Stimulated activated CD4-positive, alpha-beta T cell treated with anti-CD3 and anti-CD28 coated beads, Interleukin-1b, Interleukin-23, amount 100 ng/mL, for 4 hours (primary cell): ENCODE measurements at regions not wholly inside any gene's neighbourhood (a gene's known extent, or its start where the extent isn't known, plus 50 kb on each side); places are given as distances from the start of the nearest gene placed in this dataset.

Experiments used
- DNase-seq, 2 donors: peaks; one replicate each; pipeline ENCODE4 v3.0.0-alpha.2; 2020; ENCODE audit warnings: low read depth in 2 of 2

GRCh38 chrX:20477219-20477618 lies 210.5 kb upstream of the RPS6KA3 start:
- no peak for DNase-seq

GRCh38 chrX:20472620-20473258 lies 206.0 kb upstream of the RPS6KA3 start:
- no peak for DNase-seq

- DNase-seq, result no peak
These were observed 205.4 kb upstream of the RPS6KA3 start for GRCh38 chrX:20472148-20472547.

GRCh38 chrX:20471483-20471882 lies 204.8 kb upstream of the RPS6KA3 start:
- DNase-seq, result no peak

- no peak for DNase-seq
These were observed 196.8 kb upstream of the RPS6KA3 start for GRCh38 chrX:20463296-20464075.

- DNase-seq, result no peak
These were observed 194.9 kb upstream of the RPS6KA3 start for GRCh38 chrX:20461576-20461975.

- DNase-seq, result no peak
These were observed 194.3 kb upstream of the RPS6KA3 start for GRCh38 chrX:20461002-20461401.

- no peak for DNase-seq
These were observed 193.0 kb upstream of the RPS6KA3 start for GRCh38 chrX:20459410-20460350.

GRCh38 chrX:20456971-20457370 lies 190.3 kb upstream of the RPS6KA3 start:
- DNase-seq, result no peak

GRCh38 chrX:20455001-20455400 lies 188.3 kb upstream of the RPS6KA3 start:
- no peak for DNase-seq

GRCh38 chrX:20454117-20454516 lies 187.4 kb upstream of the RPS6KA3 start:
- no peak for DNase-seq

- no peak for DNase-seq
These were observed 185.8 kb upstream of the RPS6KA3 start for GRCh38 chrX:20452487-20452886.

- no peak for DNase-seq
These were observed 185.2 kb upstream of the RPS6KA3 start for GRCh38 chrX:20451929-20452328.

- DNase-seq, result no peak
These were observed 178.4 kb upstream of the RPS6KA3 start for GRCh38 chrX:20445109-20445508.

GRCh38 chrX:20442597-20442996 lies 175.9 kb upstream of the RPS6KA3 start:
- peak; percentile 77 to 79 for DNase-seq

- no peak for DNase-seq
These were observed 174.4 kb upstream of the RPS6KA3 start for GRCh38 chrX:20441123-20441522.

GRCh38 chrX:20438871-20439526 lies 172.3 kb upstream of the RPS6KA3 start:
- DNase-seq, result no peak

- no peak for DNase-seq
These were observed 171.0 kb upstream of the RPS6KA3 start for GRCh38 chrX:20437683-20438082.

- DNase-seq, result no peak
These were observed 169.2 kb upstream of the RPS6KA3 start for GRCh38 chrX:20435913-20436312.

- DNase-seq, result no peak
These were observed 168.3 kb upstream of the RPS6KA3 start for GRCh38 chrX:20434986-20435385.

GRCh38 chrX:20433388-20433775 lies 166.7 kb upstream of the RPS6KA3 start:
- DNase-seq, result no peak
